ENCODE measurements at regions not wholly inside any gene's neighbourhood (a gene's known extent, or its start where the extent isn't known, plus 50 kb on each side); places are given as distances from the start of the nearest gene placed in this dataset.

DNA sequence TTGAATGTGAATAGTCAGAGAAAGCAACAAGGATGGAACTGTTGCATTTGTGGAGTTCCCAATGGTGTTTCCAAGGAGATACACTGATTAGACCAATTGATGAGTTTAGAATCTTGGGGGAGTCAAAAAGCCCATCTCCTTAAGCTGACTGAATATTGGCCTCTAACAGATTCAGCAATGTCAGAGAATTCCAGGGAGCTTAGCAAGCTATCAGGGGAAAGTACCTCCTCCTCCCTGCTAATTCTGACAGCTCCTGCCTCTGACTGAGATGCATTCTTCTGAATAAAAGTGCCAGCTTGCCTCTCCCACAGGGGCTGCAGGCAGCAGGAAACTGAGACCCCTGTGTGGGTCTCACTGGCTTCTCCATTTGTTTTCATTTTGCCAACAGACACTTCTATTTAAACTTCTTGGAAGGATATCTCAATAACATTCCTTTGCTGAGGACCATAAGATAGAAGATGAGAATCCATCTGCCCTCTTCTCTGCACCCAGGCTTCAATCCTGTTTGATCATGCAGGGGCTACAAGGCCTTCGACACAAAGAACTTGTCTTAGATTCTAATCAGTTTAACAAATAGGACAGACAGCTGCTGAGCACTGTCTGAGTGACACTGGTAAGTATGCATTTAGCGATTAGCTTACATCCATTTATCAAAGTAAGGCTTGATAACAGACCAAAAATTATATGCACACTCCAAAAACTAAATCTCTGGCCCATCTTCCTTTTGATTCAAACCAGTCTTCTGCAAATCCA, 1080.8 kb downstream of the TUSC7 start:
- Histone ChIP-seq H3K9me3 (ENCODE audit: low read depth) (no peaks in the 10 kb centered on the region), H3K9me2 (ENCODE audit: insufficient read depth) (no peaks in the 10 kb centered on the region), H2AFZ (no peak overlapping the region), H4K20me1 (ENCODE audit: insufficient read depth) (no peaks in the 10 kb centered on the region), H3F3A (ENCODE audit: insufficient read depth) (no peaks in the 10 kb centered on the region), H3K36me3 (ENCODE audit: low read depth) (no peaks in the 10 kb centered on the region), H3K4me1 (ENCODE audit: insufficient read depth) (peaks cover 47% of the 10 kb centered on the region), H3K9ac (no peak overlapping the region), H3K4me3 (no peak overlapping the region), H3K27ac (no peak overlapping the region), H3K27me3 (replicated peaks; ENCODE audit: insufficient read depth) (no peaks in the 10 kb centered on the region), H3K4me2 (ENCODE audit: unreplicated experiment) (peak overlapping the region; percentile 1), H3K79me2 (ENCODE audit: insufficient read depth) (no peaks in the 10 kb centered on the region)
- in situ Hi-C loops (cut with MboI), result no loop called here
- WGBS, 2 experiments (ENCODE audit: low coverage in 1 of 2, low lambda C conversion rate in 2 of 2, missing lambda C conversion rate in 2 of 2), result 75 to 77% methylated on average over 2 of the region's 2 CpGs
- TF ChIP-seq EZH2phosphoT487 (IDR thresholded peaks at IDR 0.05; ENCODE audit: insufficient read depth, low read depth) (no peak), EZH2 (IDR thresholded peaks at IDR 0.05; ENCODE audit: insufficient read depth, poor library complexity, severe bottlenecking) (no peak)
- peak; percentile 52 for DNase-seq

DNA sequence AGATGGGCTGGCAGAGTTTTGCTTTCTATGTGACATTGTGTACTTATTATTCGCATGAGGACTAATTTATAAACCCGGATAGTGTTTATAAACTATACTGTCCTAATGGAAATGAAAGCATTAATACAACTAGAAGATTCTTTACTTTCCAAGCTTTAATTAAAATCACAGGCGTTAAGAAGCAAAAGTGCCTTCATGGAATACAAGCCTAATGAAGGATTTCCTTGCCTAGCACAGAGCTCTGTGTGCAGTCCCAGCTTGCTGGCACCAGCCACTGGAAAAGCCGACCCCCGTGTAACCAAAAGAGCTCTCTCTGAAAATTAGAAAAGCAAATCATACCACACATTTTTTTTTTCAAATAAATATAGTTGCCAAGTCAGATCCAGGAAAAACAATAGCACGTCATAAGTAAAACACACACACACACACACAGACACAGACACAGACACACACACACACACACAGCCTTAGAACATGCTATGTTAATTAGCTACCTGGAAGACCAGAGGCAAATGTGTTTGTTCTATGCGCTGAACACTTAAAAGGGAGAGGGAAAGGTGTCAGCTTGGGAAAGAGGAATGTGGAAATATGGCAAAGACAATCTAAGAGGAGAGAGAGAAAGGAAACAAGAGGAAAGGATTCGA, 1084.2 kb downstream of the TUSC7 start:
- Histone ChIP-seq H2AFZ (no peak overlapping the region; the same call in 1 of the 2 replicates), H3K27me3 (replicated peaks; ENCODE audit: insufficient read depth) (no peaks in the 10 kb centered on the region), H3K9ac (no peak overlapping the region), H3K36me3 (ENCODE audit: low read depth) (no peaks in the 10 kb centered on the region), H3K9me3 (ENCODE audit: low read depth) (no peaks in the 10 kb centered on the region), H3K9me2 (ENCODE audit: insufficient read depth) (no peaks in the 10 kb centered on the region), H3K79me2 (ENCODE audit: insufficient read depth) (no peaks in the 10 kb centered on the region), H3K4me3 (no peak overlapping the region), H3K4me1 (ENCODE audit: insufficient read depth) (peaks cover 22% of the 10 kb centered on the region), H3K4me2 (ENCODE audit: unreplicated experiment) (no peak overlapping the region), H3F3A (ENCODE audit: insufficient read depth) (no peaks in the 10 kb centered on the region), H4K20me1 (ENCODE audit: insufficient read depth) (no peaks in the 10 kb centered on the region), H3K27ac (no peak overlapping the region)
- DNase-seq, result no peak
- WGBS, 2 experiments (ENCODE audit: low coverage in 1 of 2, low lambda C conversion rate in 2 of 2, missing lambda C conversion rate in 2 of 2), result 25 to 30% methylated on average over 8 of the region's 8 CpGs
- in situ Hi-C loops (cut with MboI), result no loop called here
- no peak for TF ChIP-seq EZH2 (IDR thresholded peaks at IDR 0.05; ENCODE audit: insufficient read depth, poor library complexity, severe bottlenecking)
- TF ChIP-seq EZH2phosphoT487 (IDR thresholded peaks at IDR 0.05; ENCODE audit: insufficient read depth, low read depth), result no peak

DNA sequence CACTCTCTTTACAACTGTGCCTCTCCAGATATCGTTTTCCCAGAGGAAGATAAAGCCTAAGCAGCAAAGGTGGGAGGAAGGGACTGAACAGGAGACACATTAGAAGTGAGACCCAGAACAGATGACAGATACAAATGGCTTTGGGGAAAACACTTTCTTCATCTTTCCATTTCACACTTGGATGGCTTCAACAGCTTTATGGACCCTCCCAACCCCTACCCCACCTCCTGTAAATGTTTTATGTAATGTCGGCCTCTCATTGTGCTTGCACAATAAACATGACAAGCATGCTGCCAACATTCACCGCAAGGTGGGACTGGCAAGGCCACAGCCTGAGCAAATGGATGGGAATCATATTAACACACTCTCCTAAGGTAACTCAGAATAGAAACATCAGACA, 1088.6 kb downstream of the TUSC7 start:
- WGBS, 2 experiments (ENCODE audit: low coverage in 1 of 2, low lambda C conversion rate in 2 of 2, missing lambda C conversion rate in 2 of 2), result 50 to 56% methylated on average over 3 of the region's 3 CpGs
- Histone ChIP-seq H3K9me2 (ENCODE audit: insufficient read depth) (no peaks in the 10 kb centered on the region), H3K9ac (no peak overlapping the region), H3F3A (ENCODE audit: insufficient read depth) (no peaks in the 10 kb centered on the region), H3K4me1 (ENCODE audit: insufficient read depth) (0 out of 2 replicates have a peak, but pooled peaks cover 7% of the 10 kb centered on the region), H3K27me3 (replicated peaks; ENCODE audit: insufficient read depth) (no peaks in the 10 kb centered on the region), H3K4me2 (ENCODE audit: unreplicated experiment) (no peak overlapping the region), H3K4me3 (no peak overlapping the region), H3K27ac (no peak overlapping the region), H3K79me2 (ENCODE audit: insufficient read depth) (no peaks in the 10 kb centered on the region), H4K20me1 (ENCODE audit: insufficient read depth) (no peaks in the 10 kb centered on the region), H2AFZ (no peak overlapping the region), H3K36me3 (ENCODE audit: low read depth) (no peaks in the 10 kb centered on the region), H3K9me3 (ENCODE audit: low read depth) (no peaks in the 10 kb centered on the region)
- in situ Hi-C loops (cut with MboI), result no loop called here
- no peak for DNase-seq
- no peak for TF ChIP-seq EZH2 (IDR thresholded peaks at IDR 0.05; ENCODE audit: insufficient read depth, poor library complexity, severe bottlenecking)
- TF ChIP-seq EZH2phosphoT487 (IDR thresholded peaks at IDR 0.05; ENCODE audit: insufficient read depth, low read depth), result no peak

DNA sequence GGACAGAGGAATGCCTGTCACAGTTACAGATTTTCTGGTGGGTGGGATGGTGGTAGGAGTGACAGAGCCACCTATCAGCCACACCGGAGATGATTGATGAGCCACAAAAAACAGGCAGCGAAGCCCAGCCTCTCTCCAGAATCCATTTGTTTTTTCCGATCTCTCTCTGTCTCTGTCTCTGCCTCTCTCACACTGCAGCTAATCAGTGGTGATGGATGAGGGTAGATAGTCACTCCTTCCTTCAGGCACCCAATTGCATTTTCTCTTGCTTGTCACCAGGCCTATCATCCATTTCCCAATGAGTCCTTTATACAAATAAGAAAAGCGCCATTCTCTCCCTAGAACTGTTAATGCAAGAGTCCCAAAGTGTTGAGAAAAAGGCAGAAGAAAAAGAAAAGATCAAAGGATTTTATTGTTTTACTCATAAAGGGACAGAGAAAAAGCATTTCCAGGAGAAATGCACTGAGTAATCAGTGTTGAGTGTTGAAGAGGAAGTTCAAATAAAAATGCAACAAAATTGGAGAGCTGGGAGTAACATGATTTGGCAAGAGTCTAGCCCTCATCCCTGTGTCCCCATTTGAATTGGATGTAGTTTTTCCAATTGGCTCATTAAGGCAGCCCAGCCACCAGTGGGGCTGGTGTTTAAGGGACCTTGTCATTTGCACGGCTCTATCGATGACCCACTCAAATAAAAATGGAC, 1089.3 kb downstream of the TUSC7 start:
- no peaks in the 10 kb centered on the region for H3K36me3 ChIP-seq (ENCODE audit: low read depth)
- H3K9me3 ChIP-seq (ENCODE audit: low read depth), result no peaks in the 10 kb centered on the region
- no peaks in the 10 kb centered on the region for H3K27me3 ChIP-seq (replicated peaks; ENCODE audit: insufficient read depth)
- H3K9me2 ChIP-seq (ENCODE audit: insufficient read depth), result no peaks in the 10 kb centered on the region
- WGBS, 2 experiments (ENCODE audit: low coverage in 1 of 2, low lambda C conversion rate in 2 of 2, missing lambda C conversion rate in 2 of 2), result 20 to 27% methylated on average over 6 of the region's 6 CpGs
- H3K4me1 ChIP-seq (ENCODE audit: insufficient read depth), result 0 out of 2 replicates have a peak, but pooled peaks cover 1% of the 10 kb centered on the region
- no peaks in the 10 kb centered on the region for H3F3A ChIP-seq (ENCODE audit: insufficient read depth)
- TF ChIP-seq EZH2 (IDR thresholded peaks at IDR 0.05; ENCODE audit: insufficient read depth, poor library complexity, severe bottlenecking) (no peak), EZH2phosphoT487 (IDR thresholded peaks at IDR 0.05; ENCODE audit: insufficient read depth, low read depth) (no peak)
- no peaks in the 10 kb centered on the region for H3K79me2 ChIP-seq (ENCODE audit: insufficient read depth)
- no peaks in the 10 kb centered on the region for H4K20me1 ChIP-seq (ENCODE audit: insufficient read depth)
- no peak for DNase-seq
- H3K4me2 ChIP-seq (ENCODE audit: unreplicated experiment), result no peak overlapping the region
- H3K9ac ChIP-seq, result no peak overlapping the region
- no peak overlapping the region for H3K4me3 ChIP-seq
- no peak overlapping the region for H2AFZ ChIP-seq
- H3K27ac ChIP-seq, result no peak overlapping the region
- in situ Hi-C loops (cut with MboI), result no loop called here

Measured in GM23248 (cell line).